Colon (tissue), 2 donors: ENCODE measurements at regions not wholly inside any gene's neighbourhood (a gene's known extent, or its start where the extent isn't known, plus 50 kb on each side); places are given as distances from the start of the nearest gene placed in this dataset.

Source experiments
- FAIRE-seq: peaks from 2 replicates; lab custom pipeline; 2012; peaks lifted over from hg19 to GRCh38; lab: Jason Lieb, UNC
- donor health status: control.
- donor health status: control.

DNA sequence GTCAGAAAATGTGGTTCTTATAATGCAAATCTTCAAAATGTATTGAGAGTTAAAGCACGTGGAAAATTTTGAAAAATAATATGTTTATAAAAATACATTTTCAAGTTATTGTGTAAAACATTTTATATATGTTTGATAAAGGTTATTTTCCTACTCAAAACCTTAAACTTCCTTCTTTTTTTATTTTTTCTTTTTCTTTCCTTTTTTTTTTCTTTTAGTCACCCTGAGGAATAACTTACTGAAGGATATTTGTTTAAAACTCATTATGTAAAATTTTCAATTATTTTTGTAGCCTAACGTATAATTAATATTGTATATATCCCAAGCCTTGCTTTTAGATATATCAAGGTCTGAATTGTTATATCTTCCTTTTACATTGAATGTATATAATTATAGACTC, 346.8 kb upstream of the GYPC start:
- FAIRE-seq = peak; percentile 58

GRCh38 chr2:126312579-126312978, 343.4 kb upstream of the GYPC start:
- no peak for FAIRE-seq

DNA sequence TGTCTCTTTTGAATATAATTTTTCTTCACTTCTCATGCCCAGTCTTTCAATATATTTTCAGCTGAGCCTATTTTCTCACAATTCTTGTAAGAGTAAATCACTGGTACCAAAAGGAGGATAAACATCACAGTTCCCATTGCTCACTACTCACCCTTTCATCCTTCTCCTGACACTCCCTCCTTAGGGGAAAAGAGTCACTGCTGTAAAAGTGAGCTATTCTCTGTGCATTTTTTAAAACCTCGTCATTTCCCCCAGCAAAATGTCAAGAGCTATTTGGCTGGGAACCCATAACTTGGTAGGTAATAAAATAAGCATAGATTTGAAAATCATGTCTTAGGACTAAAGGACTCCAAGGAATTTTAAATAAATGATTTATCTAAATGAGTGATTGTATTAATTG, 340.1 kb upstream of the GYPC start:
- no peak for FAIRE-seq

DNA sequence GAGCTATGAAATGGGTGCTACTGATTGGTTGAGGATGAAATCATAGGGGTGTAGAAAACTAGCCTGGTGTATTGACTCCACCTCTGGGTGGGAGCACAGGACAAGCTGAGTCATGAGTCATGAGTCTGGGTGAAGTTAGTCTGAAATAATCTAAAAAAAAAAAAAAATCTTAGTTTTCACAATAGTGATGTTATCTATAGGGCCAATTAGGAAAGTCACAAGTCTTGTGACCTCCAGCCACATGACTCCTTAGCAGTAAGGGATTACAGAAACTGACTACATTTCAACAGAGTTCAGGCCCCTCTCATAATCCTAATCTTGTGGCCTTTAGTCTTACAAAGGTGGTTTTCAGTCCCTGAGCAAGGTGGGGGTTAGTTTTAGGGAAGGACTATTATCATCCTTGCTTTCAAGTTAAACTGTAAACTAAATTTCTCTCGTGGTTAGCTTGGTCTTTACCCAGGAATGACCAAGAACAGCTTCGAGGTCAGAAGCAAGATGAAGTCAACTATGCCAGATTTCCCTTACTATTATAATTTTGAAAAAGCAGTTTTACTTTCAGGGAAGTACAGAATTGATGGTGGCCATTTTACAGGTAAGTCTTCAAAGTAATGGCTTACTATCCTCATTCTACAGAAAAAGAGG, 338.0 kb upstream of the GYPC start:
- no peak for FAIRE-seq

DNA sequence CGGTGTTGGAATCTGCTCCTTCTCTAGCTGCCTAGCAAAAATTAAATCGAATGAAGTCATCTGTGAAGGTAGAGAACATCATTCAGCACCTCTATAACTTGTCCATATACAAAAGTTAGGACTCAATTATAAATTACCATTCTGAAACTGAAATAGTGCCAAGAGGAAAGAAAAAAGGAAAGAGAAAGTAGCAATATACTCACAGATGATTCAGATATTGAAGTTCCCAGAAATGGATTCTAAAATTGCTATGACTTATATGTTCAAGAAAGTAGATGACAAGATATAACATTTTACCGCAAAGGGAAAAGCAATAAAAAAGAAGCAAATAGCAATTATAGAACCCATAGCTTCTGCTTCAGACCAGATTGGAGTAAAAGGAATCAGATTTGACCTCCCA, 333.6 kb upstream of the GYPC start:
- FAIRE-seq = no peak

DNA sequence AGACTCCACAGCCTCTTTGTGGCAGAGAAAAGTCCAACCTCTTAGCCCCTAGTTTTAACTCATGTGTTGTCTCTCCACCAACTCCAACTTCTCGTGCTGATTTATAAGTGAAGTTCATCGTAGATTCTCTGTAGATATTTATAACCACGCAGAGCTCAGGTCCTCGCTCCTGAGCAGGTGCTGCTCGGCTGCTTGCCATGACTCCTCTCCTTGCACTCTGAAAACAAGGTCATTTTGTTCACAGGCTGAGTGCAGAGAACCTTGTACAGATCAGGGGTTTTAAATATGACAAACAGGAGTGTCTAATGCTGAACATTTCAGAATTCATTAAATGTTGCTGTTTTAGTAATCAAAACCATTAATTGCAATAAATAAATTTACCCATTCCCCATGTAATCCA, 330.8 kb upstream of the GYPC start:
- FAIRE-seq = no peak

- FAIRE-seq = no peak
Measured at GRCh38 chr2:126329173-126329572, 326.8 kb upstream of the GYPC start.

DNA sequence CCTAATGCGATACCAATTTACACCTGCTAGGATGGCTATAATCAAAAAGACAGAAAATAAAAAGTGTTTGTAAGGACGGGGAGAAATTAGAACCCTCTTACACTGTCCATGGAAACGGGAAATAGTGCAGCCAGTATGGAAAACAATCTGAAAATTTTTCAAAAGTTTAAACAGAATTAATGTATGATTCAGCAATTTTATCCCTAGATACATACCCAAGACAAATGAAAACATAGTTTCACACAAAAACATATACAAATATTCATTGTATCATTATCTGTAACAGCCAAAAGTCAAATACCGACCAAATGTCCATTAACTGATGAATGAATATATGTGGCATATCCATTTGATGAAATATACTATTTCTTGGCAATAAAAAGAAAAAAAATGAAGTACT, 313.5 kb upstream of the GYPC start:
- no peak for FAIRE-seq

DNA sequence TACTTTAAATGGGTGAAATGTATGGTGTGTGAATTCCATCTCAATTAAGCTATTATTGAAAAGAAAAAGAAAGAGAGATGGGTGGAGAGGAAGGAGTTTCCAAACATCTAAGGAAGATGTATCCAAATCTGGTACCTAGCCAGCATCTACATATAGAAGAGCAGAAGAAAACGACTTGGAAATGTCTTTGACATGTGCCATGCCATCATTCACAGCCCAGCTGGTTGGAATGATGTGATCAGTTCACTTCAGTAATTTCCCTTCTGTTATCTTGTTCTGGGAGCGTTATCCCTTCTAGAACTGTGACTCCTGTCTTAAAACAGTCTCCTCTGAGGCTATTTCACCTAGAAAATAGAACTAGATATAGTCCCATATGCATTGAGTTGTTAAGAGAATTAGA, 312.8 kb upstream of the GYPC start:
- no peak for FAIRE-seq

DNA sequence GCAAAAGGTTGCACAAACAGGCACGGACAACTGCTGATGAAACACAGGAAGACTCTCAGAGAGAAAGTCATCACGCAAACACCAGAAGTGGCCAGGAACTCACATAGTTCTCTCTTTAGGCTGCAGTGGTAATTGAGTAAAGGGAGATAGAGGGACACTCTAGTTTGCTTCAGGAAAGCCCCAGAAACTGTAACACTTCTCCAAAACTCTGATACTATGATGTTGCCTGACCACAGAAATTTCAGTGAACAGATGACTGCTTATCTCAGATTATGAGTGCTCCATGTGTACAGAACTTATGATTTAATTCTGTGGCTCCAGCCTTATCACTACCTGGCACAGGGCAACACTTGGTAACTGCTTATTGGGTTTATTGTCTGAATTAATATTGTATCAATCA, 311.5 kb upstream of the GYPC start:
- no peak for FAIRE-seq

DNA sequence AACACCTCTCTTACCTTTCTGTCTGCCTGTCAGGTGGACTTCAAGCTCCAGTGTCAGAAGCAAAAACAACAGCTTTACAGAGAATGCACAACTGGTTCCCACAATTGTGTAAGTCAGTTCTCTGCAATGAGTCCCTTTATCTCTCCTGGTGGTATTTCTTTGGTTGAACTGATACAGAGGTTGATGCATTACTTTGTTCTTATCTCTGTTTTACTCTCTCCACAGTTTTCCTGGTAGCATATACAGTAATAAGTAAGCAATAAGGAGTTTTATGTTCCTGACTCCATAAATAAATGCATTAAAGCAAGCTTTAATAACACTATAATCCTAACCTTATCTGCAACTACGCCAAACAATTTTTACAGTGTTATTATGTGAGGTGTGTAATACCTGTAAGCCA, 310.3 kb upstream of the GYPC start:
- FAIRE-seq = no peak

DNA sequence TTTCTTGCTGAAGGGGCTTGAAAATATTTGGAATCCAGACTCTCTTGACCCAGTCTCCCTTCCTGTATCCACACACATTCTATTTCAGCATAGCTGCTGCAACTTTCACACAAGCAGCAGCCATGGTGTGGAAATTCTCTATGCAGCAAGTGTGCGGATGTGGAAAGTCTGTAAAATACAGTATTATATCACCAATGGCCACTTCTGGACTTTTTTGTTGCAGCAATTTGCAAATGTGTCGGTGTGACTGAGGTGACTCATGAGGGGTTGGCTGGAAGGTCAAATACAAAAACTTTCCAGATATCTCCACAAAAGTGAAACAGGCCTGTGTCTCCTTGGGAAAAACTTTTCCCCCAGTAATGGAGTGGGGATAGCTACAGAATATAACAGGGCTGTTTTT, 299.3 kb upstream of the GYPC start:
- no peak for FAIRE-seq

DNA sequence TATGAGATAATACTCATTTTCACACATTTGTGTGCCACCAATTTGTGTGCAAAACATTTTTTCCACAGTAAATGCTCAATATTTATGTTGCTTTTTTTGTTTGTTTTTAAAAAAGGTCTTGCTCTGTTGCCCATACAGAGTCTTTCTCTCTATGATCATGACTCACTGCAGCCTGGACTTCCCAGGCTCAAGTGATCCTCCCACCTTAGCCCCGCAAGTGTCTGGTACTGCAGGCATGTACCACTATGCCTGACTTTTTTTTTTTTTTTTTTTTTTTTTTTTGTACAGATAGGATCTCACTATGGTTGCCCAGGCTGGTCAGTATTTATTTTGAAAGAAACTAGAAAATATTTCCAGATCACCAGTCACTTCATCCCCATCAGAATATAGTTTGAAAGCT, 297.8 kb upstream of the GYPC start:
- FAIRE-seq = no peak

- no peak for FAIRE-seq
Measured at GRCh38 chr2:126359494-126359893, 296.5 kb upstream of the GYPC start.

DNA sequence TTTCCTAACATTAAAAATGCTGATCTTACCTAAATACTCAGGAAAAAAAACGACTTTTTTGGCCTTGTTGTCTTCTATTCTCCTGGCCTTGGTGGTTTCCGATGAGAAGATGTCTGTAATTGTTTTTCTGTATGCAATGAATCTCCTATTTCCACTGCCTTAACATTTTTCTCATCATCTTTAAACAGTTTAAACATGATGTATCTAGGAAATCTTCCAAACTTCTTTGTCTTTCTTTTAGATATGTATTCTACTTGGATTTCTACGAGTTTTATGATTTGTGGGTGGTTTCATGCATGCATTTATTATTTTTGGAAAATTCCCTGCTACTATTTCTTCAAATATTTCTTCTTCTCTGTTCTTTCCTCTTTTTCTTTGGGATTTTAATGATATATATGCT, 288.6 kb upstream of the GYPC start:
- FAIRE-seq = no peak

DNA sequence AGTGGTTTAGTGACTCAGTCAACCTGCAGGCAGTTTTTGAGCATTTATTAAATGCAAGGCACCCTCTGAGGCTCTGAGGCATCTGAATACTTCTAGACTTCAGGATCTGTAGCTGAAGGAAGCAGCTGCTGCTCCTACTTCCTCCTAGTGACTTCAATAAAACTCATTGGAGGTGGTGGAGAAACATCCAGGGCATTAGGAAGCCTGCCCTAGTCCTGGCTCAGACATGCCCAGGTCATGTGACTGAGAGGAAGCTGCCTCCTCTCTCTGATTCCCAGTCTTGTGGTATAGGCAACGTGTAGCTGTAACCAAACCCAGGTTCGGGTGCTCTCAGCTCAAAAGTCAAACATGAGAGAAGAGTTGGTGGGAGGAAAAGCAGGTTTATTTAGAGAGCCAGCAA, 287.2 kb upstream of the GYPC start:
- no peak for FAIRE-seq

DNA sequence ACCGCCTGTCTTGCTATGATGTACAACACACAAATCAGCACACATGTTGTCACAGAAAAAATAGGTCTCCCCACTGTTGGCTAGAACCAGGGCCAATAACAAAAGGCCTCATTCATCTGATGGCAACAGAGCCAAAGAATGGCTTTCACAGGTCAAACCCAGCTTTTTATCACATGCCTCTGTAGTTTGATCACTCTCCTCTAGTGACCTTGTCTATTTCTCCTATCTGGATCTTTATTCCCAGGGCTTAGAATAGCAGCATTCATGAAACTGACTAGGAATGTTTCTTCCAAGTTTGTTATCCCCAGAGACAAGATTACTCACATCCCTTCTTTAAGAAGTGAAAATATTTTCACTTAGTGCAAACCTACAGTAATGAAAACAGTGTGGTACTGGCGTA, 285.8 kb upstream of the GYPC start:
- no peak for FAIRE-seq

DNA sequence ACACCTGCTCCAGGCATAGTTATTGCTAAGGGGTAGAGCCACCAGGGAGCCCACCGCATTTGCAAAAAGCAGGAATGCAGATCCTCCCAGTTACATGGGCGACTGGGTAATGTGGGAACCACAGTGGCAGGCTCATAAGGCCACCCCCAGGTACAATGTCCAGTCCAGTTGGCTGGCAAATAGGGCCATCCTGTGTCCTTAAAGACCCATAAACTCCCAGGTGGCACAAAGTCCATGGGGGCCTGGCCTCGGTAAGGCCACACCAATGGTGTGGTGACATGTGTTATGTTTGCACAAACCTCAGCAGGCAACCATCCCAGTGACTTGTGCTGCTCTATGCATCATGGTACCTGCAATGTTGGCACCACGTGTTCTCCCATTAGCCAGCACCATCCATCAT, 283.6 kb upstream of the GYPC start:
- no peak for FAIRE-seq

GRCh38 chr2:126378176-126378575, 277.8 kb upstream of the GYPC start:
- FAIRE-seq = no peak

DNA sequence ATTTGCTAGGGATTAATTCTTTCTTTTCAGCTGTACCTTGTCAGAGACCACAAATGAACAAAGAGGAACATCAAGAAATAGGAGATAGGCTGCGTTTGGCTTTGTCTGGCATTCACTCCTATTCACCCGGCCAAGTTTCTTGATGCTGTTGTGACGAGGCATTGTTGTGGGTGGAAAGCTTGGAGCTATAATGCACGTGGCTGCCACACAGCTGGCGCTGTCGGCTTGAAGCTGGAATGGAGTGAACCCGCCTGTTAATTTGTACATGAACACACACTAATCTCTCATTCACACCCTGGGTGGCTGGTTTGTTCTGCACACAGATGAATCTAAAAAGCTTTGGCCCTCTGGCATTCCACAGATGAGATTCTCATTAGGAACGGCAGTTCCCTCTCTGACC, 274.9 kb upstream of the GYPC start:
- no peak for FAIRE-seq

DNA sequence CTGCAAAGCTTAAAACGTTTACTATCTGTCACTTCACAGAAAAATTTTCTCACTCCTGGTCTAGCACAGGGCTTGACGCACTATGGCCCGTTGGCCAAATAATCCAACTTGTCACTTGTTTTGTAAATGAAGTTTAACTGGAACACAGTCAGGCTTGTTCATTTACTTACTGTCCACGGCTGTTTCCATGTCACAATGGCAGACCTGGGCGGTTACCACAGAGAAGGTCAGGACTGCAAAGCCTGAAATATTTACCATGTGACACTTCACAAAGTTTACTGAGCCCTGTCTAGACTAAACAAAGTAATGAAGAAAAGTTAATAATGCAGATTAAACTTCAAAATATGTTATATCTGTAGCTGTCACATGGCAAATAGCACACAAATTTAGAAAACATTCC, 273.0 kb upstream of the GYPC start:
- no peak for FAIRE-seq

DNA sequence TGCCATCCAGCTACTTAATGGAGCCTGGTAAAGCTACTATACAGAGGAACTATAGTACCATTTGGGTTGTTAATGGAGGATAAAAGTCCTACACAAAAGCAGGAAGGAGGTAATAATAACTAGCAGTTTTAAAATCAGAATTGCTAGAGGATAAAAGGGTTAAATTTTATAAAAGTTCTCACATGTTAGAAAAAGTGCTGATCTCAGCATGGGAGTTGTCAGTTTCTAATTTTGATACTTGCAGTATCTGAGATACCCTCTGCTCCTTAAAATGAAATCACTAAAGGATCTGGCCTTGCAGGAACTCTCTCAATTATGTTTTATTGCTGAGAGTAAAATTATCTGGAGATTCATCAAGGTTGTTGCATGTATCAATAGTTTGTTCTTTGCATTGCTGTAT, 272.2 kb upstream of the GYPC start:
- FAIRE-seq = no peak

GRCh38 chr2:126385441-126385840, 270.5 kb upstream of the GYPC start:
- FAIRE-seq = no peak

GRCh38 chr2:126385983-126386382, 270.0 kb upstream of the GYPC start:
- FAIRE-seq = no peak

DNA sequence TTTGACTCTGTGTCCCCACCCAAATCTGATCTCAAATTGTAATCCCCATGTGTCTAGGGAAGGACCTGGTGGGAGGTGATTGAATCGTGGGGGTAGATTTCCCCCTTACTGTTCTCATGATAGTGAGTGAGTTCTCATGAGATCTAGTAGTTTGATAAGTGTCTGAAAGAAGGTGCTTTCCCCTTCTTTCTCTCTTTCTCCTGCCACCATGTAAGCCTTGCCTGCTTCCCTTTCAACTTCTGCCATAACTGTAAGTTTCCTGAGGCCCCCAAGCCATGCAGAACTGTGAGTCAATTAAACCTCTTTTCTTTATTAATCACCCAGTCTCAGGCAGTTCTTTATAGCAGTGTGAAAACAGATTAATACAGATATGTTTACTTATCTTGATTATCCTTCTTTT, 266.5 kb upstream of the GYPC start:
- FAIRE-seq = no peak
